ENCODE measurements at regions not wholly inside any gene's neighbourhood (a gene's known extent, or its start where the extent isn't known, plus 50 kb on each side); places are given as distances from the start of the nearest gene placed in this dataset.

DNA sequence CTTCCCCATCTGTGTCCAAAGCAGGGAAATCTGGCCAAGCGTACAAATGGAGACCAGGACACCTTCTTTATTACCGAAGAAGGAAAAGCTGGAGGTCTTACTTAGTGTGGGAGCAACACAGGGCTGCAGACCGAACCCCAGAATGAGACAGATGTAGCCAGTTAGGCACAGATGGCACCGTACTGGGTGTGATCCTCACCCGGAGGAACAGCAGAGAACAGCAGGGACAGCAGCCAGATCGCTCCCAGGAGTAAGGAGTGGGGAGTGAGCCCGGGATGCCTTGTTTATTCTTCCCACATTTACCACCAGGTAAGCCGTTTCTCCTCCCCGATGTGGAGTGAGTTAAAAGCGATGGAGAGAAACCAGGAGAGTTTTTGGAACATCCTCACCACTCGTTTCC, 150.7 kb upstream of the SPRED2 start:
- H3K79me2 ChIP-seq (ENCODE audit: insufficient read depth, low read length), result no peaks in the 10 kb centered on the region
- H3K9ac ChIP-seq (ENCODE audit: low read depth, low read length), result no peak overlapping the region
- no peaks in the 10 kb centered on the region for H3K4me1 ChIP-seq (ENCODE audit: insufficient read depth, low read length)
- no peak overlapping the region for H3K4me3 ChIP-seq (ENCODE audit: low read depth in 1 of 2, low read length in 2 of 2)
- ATAC-seq (ENCODE audit: insufficient read depth, low read depth) (no peak; the same call in 2 of the 3 replicates), DNase-seq (no peak)
- no peak overlapping the region for H3K27ac ChIP-seq (ENCODE audit: low read length)
- H3K36me3 ChIP-seq (ENCODE audit: insufficient read depth, low read length), result no peaks in the 10 kb centered on the region
- no peak overlapping the region for H3K4me2 ChIP-seq (ENCODE audit: insufficient read depth, low read length)
- no peaks in the 10 kb centered on the region for H3K9me3 ChIP-seq (ENCODE audit: insufficient read depth, low read length, severe bottlenecking)
- TF ChIP-seq, protein P1, sequence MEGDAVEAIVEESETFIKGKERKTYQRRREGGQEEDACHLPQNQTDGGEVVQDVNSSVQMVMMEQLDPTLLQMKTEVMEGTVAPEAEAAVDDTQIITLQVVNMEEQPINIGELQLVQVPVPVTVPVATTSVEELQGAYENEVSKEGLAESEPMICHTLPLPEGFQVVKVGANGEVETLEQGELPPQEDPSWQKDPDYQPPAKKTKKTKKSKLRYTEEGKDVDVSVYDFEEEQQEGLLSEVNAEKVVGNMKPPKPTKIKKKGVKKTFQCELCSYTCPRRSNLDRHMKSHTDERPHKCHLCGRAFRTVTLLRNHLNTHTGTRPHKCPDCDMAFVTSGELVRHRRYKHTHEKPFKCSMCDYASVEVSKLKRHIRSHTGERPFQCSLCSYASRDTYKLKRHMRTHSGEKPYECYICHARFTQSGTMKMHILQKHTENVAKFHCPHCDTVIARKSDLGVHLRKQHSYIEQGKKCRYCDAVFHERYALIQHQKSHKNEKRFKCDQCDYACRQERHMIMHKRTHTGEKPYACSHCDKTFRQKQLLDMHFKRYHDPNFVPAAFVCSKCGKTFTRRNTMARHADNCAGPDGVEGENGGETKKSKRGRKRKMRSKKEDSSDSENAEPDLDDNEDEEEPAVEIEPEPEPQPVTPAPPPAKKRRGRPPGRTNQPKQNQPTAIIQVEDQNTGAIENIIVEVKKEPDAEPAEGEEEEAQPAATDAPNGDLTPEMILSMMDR (IDR thresholded peaks at IDR 0.05; ENCODE audit: borderline replicate concordance, extremely low read depth, low read length, poor library complexity, severe bottlenecking), result no peak
- no peak for TF ChIP-seq EZH2 (IDR thresholded peaks at IDR 0.05; ENCODE audit: borderline replicate concordance, low read depth, low read length, severe bottlenecking)
- H4K20me1 ChIP-seq (ENCODE audit: insufficient read depth, low read length), result no peaks in the 10 kb centered on the region
- no peak overlapping the region for H2AFZ ChIP-seq (ENCODE audit: low read depth, low read length)
- H3K27me3 ChIP-seq (ENCODE audit: insufficient read depth, low read length, poor library complexity), result no peaks in the 10 kb centered on the region

GRCh38 chr2:65582364-65582763, 150.0 kb upstream of the SPRED2 start:
- H3K27ac ChIP-seq (ENCODE audit: low read length), result no peak overlapping the region
- DNase-seq (no peak), ATAC-seq (ENCODE audit: insufficient read depth, low read depth) (no peak)
- no peaks in the 10 kb centered on the region for H3K4me1 ChIP-seq (ENCODE audit: insufficient read depth, low read length)
- H4K20me1 ChIP-seq (ENCODE audit: insufficient read depth, low read length), result no peaks in the 10 kb centered on the region
- H3K79me2 ChIP-seq (ENCODE audit: insufficient read depth, low read length), result no peaks in the 10 kb centered on the region
- no peaks in the 10 kb centered on the region for H3K9me3 ChIP-seq (ENCODE audit: insufficient read depth, low read length, severe bottlenecking)
- no peaks in the 10 kb centered on the region for H3K36me3 ChIP-seq (ENCODE audit: insufficient read depth, low read length)
- H2AFZ ChIP-seq (ENCODE audit: low read depth, low read length), result no peak overlapping the region
- no peak overlapping the region for H3K9ac ChIP-seq (ENCODE audit: low read depth, low read length)
- H3K4me3 ChIP-seq (ENCODE audit: low read depth in 1 of 2, low read length in 2 of 2), result no peak overlapping the region
- H3K4me2 ChIP-seq (ENCODE audit: insufficient read depth, low read length), result no peak overlapping the region
- H3K27me3 ChIP-seq (ENCODE audit: insufficient read depth, low read length, poor library complexity), result no peaks in the 10 kb centered on the region
- TF ChIP-seq, protein P1 (IDR thresholded peaks at IDR 0.05; ENCODE audit: borderline replicate concordance, extremely low read depth, low read length, poor library complexity, severe bottlenecking), result no peak
- TF ChIP-seq EZH2 (IDR thresholded peaks at IDR 0.05; ENCODE audit: borderline replicate concordance, low read depth, low read length, severe bottlenecking), result no peak

DNA sequence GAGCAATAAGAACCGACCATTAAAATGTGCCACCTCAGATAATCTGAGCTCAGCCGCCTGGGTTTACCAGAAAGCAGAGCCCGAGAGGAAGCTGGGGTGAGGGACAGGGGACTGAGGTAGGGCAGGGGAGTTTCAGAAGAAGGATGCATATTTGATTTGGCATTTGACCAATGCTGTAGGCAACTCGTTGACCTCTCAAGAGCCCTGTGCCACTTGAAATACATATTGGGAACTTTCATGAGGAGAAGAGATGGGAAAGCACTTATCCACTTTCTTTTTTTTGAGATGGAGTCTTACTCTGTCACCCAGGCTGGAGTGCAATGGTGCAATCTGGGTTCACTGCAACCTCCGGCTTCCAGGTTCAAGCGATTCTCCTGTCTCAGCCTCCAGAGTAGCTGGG, 148.4 kb upstream of the SPRED2 start:
- H3K4me2 ChIP-seq (ENCODE audit: insufficient read depth, low read length), result no peak overlapping the region
- H2AFZ ChIP-seq (ENCODE audit: low read depth, low read length), result no peak overlapping the region
- ATAC-seq (ENCODE audit: insufficient read depth, low read depth) (no peak), DNase-seq (no peak)
- no peaks in the 10 kb centered on the region for H3K79me2 ChIP-seq (ENCODE audit: insufficient read depth, low read length)
- no peak overlapping the region for H3K27ac ChIP-seq (ENCODE audit: low read length)
- no peaks in the 10 kb centered on the region for H3K9me3 ChIP-seq (ENCODE audit: insufficient read depth, low read length, severe bottlenecking)
- no peaks in the 10 kb centered on the region for H3K27me3 ChIP-seq (ENCODE audit: insufficient read depth, low read length, poor library complexity)
- no peaks in the 10 kb centered on the region for H3K36me3 ChIP-seq (ENCODE audit: insufficient read depth, low read length)
- no peaks in the 10 kb centered on the region for H3K4me1 ChIP-seq (ENCODE audit: insufficient read depth, low read length)
- TF ChIP-seq, protein P1 (IDR thresholded peaks at IDR 0.05; ENCODE audit: borderline replicate concordance, extremely low read depth, low read length, poor library complexity, severe bottlenecking), result no peak
- no peak for TF ChIP-seq EZH2 (IDR thresholded peaks at IDR 0.05; ENCODE audit: borderline replicate concordance, low read depth, low read length, severe bottlenecking)
- no peak overlapping the region for H3K9ac ChIP-seq (ENCODE audit: low read depth, low read length)
- no peaks in the 10 kb centered on the region for H4K20me1 ChIP-seq (ENCODE audit: insufficient read depth, low read length)
- H3K4me3 ChIP-seq (ENCODE audit: low read depth in 1 of 2, low read length in 2 of 2), result no peak overlapping the region
